ENCODE measurements at regions not wholly inside any gene's neighbourhood (a gene's known extent, or its start where the extent isn't known, plus 50 kb on each side); places are given as distances from the start of the nearest gene placed in this dataset.

DNA sequence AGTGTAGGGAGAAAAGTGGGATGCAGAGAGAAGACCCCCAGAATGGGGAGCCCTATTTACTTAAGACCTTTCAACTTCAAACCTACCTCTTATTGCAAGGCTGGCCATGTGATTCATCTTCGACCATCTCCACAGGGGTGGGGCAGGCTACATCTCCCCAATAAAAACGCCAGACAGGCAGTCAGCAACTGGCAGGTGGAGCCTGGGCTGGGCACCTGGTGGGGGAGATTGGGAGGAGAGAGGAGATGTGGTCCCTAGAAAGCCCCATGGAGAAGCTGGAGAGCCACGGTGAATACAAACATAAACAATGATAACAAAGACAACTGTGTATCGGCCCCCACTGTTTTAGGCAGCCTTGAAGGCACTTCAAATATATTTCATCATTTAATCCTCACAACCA is 336.7 kb upstream of the PROX1 start:
- TF ChIP-seq POLR2AphosphoS5 (IDR thresholded peaks at IDR 0.05) = no peak
- TF ChIP-seq, protein P1, sequence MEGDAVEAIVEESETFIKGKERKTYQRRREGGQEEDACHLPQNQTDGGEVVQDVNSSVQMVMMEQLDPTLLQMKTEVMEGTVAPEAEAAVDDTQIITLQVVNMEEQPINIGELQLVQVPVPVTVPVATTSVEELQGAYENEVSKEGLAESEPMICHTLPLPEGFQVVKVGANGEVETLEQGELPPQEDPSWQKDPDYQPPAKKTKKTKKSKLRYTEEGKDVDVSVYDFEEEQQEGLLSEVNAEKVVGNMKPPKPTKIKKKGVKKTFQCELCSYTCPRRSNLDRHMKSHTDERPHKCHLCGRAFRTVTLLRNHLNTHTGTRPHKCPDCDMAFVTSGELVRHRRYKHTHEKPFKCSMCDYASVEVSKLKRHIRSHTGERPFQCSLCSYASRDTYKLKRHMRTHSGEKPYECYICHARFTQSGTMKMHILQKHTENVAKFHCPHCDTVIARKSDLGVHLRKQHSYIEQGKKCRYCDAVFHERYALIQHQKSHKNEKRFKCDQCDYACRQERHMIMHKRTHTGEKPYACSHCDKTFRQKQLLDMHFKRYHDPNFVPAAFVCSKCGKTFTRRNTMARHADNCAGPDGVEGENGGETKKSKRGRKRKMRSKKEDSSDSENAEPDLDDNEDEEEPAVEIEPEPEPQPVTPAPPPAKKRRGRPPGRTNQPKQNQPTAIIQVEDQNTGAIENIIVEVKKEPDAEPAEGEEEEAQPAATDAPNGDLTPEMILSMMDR (IDR thresholded peaks at IDR 0.05) = no peak
- TF ChIP-seq EP300 (IDR thresholded peaks at IDR 0.05) = no peak
